NCI-H226 (cell line): ENCODE measurements at regions not wholly inside any gene's neighbourhood (a gene's known extent, or its start where the extent isn't known, plus 50 kb on each side); places are given as distances from the start of the nearest gene placed in this dataset.

Experiments used
- DNase-seq: peaks from one replicate; pipeline ENCODE4 v3.0.0-alpha.2; 2015

DNA sequence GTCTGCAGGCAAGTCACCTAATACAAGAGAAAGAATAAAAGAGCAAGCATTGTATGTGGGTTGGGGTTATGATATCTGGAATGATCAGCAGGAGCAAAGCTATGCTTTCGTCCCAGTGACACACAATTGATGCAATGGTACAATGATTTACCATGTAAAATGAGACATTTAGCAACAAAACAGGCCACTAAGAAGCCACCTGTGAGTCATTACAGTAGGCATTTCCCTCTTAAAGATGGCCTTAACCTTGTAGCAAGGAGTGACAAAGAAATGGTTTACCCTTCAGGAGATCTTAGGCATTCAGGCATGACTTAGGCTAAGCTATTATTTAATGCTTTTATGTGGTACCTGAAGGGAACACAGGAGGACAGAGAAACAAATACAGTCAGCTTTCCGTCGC is 373.3 kb upstream of the RBMS3 start:
- no peak for DNase-seq

DNA sequence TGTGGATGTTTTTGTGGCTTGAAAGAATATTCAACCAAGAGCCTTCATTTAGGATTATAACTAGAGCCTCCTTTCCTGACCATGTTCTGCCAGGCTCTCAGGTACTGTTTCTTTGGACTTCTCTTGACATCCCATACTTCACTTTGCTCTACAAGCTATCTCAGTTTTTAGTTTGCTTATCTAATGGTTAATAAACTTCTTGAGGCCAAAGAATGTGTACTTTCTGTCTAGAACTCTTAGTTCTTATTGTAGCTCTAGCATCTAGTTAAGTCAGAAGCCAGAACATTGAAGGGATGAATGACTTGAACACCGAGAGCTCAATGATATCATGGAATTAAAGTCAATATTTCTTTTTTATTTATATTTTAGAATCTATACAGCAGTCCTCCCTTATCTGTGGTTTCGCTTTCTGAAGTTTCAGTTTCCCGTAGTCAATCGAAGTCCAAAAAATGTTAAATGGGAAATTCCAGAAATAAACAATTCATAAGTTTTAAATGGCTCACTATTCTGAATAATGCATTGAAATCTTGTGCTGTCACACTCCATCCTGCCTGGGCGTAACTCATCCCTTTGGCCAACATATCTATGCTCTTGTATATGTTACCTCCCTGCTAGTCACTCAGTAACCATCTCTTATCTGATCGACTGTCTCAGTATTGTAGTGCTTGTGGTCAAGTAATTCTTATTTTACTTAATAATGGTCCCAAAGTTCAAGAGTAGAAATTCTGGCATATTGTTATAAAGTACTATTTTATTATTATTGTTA is 368.6 kb upstream of the RBMS3 start:
- peak; percentile 22 for DNase-seq

DNA sequence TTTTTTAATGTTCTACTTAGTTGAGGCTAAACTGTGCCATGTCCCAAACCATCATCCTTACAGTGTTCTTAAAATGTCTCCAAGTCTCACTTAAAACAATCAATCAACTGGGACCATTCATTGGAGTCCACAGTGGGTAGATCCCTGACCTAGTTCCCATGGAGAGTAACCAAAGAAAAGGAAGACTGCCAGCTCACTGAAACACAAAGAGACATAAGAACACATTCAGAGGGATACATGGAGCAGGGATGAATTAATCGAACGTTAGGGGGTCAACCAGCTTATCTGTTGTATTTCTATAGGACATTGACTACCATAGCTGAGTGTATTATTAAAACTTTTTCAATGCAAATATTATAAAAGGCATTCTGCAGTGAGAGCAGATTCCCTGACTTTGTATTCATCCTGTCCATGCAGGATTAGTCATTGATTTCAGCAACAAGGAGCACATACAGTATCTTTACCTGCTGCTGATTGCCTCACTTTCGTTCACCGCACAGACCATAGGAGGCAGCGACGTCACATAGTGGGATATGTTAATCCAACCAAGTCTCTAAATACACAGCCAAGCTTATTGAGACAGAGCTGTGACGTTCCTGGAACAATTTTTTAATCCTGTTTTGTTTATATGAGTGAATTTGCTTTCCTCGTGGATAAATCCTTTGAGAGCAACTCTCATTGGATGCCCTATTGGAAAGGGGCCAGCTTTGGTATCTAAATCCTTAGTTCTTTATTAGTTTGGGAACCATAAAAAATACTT is 364.9 kb upstream of the RBMS3 start:
- peak; percentile 69 for DNase-seq

DNA sequence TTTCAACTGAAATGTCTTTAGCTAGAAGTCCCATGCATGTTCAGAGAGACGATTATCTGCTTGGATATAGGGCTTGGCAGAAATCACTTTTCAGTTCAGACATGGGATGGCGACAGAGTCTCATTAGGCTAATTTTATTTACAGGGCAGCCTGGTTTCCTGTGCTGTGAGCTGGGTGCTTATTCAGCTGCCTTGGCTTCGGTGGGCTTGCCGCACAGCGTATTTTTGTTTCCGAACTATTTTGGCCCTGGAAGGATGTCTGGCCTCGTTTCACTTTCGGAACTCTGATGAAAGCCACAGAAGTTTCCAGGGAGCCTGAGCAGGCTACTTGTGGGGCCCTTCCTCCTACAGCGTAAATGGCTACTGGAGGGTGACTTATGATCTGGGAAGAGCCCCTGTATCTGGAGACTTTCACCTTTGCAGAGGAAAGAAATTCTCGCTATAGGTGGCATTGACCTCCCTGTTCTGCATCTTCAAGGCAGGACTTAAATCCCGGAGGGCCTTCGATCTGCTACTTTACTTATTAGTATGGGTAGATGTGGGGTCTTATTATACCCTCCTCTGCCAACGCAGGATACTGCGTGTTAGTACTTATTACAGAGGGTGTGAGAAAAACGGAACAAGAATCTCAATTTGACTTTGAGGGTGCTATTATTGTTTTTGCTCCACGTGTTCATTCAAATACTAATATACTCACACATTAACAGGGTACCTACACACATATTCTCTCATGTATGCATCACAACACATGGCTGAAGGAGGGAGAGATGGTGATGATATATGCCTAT is 364.0 kb upstream of the RBMS3 start:
- DNase-seq, result peak; percentile 29

- DNase-seq, result no peak
Measured at GRCh38 chr3:28917895-28918475, 362.9 kb upstream of the RBMS3 start.

GRCh38 chr3:28922376-28922775 is 358.5 kb upstream of the RBMS3 start:
- no peak for DNase-seq

- no peak for DNase-seq
Measured at GRCh38 chr3:28923994-28924393, 356.9 kb upstream of the RBMS3 start.

DNA sequence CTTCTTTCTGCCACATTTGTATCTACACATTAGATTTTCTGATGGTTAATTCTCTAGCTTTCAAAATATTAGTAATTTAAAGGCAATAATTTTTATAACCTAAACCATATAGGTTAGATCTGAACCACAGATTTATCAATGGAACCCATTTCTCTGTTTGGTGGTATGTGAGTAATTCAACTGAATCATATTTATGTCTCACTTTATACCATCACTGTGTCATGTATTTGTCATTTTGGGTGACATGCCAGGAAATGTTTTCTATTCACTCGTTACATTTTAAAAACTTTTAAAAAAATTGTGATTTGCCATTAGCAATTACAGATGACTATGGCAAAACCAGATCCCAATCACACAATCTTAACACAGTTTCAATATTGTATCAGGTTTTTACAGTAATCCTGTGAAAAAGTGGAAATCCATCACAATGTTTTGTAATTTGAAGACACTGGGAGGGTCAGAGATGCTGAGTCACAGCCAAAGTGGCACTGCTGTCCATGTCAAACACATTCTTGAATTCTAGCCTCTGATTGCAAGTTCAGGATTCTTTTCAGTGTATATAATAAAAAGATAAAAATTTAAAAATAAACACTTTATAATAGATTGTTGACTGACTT is 356.0 kb upstream of the RBMS3 start:
- no peak for DNase-seq

- no peak for DNase-seq
Measured at GRCh38 chr3:28933337-28933736, 347.5 kb upstream of the RBMS3 start.

DNA sequence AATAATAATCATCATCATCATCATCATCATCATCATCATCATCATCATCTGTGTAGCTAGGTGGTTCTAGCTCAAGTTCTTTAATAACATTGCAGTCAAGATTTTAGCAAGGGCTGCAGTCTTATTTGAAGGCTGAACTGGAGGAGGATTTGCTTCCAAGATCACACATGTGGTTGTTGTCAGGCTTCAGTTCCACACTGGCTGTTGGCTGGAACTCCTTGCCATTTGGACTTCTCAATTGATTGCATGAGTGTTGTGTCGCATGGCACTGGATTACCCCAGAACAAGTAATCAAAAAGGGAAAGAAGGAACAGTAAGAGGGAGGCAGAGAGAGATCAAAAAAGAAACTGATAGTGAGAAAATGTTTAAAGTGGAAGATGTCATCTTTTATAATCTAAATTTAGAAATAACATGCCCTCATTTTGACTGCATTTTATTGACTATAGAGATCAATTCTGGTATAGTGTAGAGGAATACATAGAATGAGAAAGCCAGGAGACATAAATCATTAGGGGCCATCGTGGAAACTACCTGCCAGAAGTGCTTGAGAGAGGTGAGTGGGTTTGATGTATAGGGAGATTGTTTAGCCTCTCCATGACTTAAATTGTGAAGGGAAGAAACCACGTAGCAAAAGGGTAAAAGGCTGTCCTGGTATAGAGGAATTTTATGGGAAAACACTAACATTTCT is 346.6 kb upstream of the RBMS3 start:
- DNase-seq, result no peak

DNA sequence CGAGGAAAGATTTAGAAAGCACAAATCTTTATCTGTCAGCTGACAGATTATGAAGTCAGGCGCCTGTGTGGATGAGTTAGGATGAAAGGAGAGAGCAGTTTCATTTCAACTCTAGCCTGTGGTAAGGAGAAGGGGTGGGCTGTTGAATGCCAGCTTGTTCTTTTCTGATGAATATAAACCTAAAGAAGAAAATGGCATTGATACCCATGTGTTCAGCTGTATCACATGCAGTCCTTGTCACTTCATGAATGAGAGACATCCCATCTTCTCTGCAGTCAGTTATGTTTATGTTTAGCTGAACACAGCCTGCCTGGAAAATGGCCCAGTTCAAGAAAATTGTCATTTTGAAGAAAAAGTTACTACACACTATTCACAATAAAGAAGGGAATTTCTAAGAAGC is 345.7 kb upstream of the RBMS3 start:
- no peak for DNase-seq

DNA sequence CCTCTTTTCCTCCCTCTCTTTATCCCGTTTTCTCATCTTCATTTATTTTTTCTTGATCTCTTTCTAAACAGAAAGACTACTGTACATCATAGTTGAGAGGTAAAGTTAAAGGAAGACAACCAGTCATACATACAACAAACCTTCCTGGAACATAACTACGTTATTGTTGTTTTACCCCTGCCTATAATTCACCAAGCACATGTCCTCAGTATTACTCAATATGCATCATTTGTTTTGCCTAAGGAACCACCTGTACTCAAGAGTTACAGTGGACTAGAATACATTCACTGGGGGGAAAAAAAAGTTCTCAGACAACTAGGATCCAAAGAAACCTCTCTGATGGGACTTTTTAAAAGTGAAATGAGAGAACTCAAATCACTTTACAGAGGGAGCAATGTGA is 344.7 kb upstream of the RBMS3 start:
- DNase-seq, result no peak

GRCh38 chr3:28940530-28940929 is 340.3 kb upstream of the RBMS3 start:
- DNase-seq, result peak; percentile 69

GRCh38 chr3:28940994-28941393 is 339.9 kb upstream of the RBMS3 start:
- no peak for DNase-seq

GRCh38 chr3:28947061-28947460 is 333.8 kb upstream of the RBMS3 start:
- DNase-seq, result no peak

GRCh38 chr3:28947751-28948150 is 333.1 kb upstream of the RBMS3 start:
- DNase-seq, result no peak

DNA sequence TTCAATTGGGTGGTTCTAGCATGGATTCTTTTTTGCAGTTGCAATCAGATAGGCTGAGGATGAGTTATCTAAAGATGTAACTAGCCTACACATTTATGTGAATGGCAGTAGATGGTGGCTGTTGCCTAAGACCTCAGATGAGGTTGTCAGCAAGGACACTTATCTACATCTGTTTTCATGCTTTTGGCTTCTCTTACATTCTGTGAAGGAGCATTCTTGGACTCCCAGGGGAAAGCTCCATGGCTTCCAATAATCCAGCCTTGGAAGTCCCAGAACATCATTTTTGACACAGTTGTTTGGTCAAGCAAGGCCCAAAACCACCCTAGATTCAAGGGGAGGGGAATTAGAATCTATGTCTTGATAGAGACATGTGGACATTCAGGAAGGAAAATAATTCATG is 332.2 kb upstream of the RBMS3 start:
- no peak for DNase-seq

DNA sequence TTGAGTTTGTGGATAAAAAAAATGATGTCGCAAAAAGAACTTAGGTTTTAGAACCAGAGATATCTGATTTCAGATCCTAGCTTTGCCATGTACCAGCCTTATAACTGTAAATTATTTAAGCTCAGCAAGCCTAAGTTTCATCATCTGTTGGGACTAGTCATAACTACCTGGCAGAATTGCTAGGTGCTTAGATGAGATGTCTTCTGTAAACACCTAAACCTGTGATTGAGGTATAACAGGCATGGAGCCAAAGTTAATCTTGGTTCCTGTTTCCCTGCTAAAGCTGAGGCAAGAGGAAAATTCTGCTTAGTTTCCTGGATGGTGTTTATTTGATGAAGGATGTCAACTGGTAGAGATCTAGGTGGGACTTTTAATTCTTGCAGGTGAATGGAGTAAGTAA is 331.3 kb upstream of the RBMS3 start:
- DNase-seq, result no peak

GRCh38 chr3:28950614-28951013 is 330.3 kb upstream of the RBMS3 start:
- DNase-seq, result no peak

DNA sequence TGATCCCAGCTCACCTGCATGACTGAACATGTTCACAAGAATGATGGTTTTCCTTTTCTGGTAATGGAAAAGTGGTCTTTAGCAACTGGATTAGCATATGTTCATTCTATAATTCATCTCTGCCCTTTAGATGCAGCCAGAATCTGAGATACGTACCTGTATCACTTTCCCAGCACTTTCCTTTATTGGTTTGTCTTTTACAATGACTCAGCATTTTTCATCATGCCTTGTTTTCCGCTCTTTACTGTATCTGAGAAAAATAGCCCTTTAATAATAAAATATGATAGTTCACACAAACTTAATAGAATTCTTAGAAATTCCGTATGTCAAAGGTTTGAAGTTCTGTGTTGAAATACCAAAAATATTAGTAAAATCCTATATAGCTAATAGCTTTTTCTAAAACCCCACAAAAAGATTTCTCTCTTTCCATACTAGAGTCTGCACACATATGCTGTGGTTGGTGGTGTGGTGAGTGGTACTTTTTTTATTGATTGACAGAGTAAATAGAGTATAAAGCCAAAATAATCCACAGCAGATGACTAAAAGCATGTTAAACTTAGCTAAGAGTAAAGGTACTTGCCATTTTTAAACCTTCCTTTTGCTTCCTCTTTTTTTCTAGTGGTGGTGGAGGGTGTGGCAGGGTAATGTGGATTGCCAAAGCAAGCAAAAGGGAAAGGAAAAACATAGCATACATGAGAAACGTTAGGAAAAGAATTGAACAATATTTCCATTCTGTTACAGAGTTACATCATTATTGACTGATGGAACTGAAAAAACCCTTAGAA is 328.9 kb upstream of the RBMS3 start:
- no peak for DNase-seq

GRCh38 chr3:28958656-28959055 is 322.2 kb upstream of the RBMS3 start:
- DNase-seq, result no peak
